Loucy (cell line): ENCODE measurements at regions not wholly inside any gene's neighbourhood (a gene's known extent, or its start where the extent isn't known, plus 50 kb on each side); places are given as distances from the start of the nearest gene placed in this dataset.

Experiments
- EZH2phosphoT487 ChIP-seq: fragments of 200-600 bp; IDR thresholded peaks from 2 replicates; pipeline ENCODE4 v1.6.1; 2018; ENCODE audit warnings: antibody characterized with exemption, mild to moderate bottlenecking, moderate library complexity, borderline replicate concordance
- TF ChIP-seq, protein P1 (sequence below): fragments of 200-600 bp; sonication (generic); conservative IDR thresholded peaks from 2 replicates; pipeline ENCODE4 v1.5.1; 2014; ENCODE audit warnings: mild to moderate bottlenecking, antibody characterized with exemption, low read length

DNA sequence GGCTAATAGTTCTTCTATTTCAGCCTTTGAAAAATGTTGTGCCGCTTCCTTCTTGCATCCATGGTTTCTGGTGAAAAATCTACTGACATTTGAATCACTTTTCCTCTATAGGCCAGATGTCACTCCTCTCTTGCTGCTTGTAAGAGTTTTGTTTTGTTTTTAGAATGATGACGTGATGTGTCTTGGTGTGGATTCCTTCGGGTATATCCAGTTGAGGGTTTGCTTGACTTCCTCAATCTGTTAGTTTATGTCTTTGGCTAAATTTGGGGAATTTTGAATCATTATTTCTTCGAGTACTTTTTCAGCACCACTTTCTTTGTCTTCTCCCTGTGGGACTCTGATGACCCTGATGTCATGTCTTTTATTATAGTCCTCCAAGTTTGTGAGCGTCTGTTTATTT lies 175.5 kb downstream of the MYLK4 start:
- TF ChIP-seq EZH2phosphoT487, result no peak
- TF ChIP-seq, protein P1, sequence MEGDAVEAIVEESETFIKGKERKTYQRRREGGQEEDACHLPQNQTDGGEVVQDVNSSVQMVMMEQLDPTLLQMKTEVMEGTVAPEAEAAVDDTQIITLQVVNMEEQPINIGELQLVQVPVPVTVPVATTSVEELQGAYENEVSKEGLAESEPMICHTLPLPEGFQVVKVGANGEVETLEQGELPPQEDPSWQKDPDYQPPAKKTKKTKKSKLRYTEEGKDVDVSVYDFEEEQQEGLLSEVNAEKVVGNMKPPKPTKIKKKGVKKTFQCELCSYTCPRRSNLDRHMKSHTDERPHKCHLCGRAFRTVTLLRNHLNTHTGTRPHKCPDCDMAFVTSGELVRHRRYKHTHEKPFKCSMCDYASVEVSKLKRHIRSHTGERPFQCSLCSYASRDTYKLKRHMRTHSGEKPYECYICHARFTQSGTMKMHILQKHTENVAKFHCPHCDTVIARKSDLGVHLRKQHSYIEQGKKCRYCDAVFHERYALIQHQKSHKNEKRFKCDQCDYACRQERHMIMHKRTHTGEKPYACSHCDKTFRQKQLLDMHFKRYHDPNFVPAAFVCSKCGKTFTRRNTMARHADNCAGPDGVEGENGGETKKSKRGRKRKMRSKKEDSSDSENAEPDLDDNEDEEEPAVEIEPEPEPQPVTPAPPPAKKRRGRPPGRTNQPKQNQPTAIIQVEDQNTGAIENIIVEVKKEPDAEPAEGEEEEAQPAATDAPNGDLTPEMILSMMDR, result no peak
